ENCODE measurements at regions not wholly inside any gene's neighbourhood (a gene's known extent, or its start where the extent isn't known, plus 50 kb on each side); places are given as distances from the start of the nearest gene placed in this dataset.
"Not testable (repeated sequence)": the region's sequence is repeated elsewhere in the genome, so short reads cannot be mapped to it uniquely, and the experiment has no call there.

- Histone ChIP-seq H3K4me1 (ENCODE audit: control insufficient read depth, insufficient read depth, low read length, poor library complexity, severe bottlenecking) (no peaks in the 10 kb centered on the region), H3K27ac (ENCODE audit: insufficient read depth, low read length, poor library complexity, severe bottlenecking) (no peak overlapping the region), H3K9me3 (ENCODE audit: control insufficient read depth in 2 of 2, low read length in 2 of 2) (no peaks in the 10 kb centered on the region), H3K27me3 (ENCODE audit: control insufficient read depth, insufficient read depth, low read length) (no peaks in the 10 kb centered on the region), H3K4me3 (ENCODE audit: low read depth, low read length) (no peak overlapping the region), H3K36me3 (ENCODE audit: control insufficient read depth, insufficient read depth, low read length) (no peaks in the 10 kb centered on the region)
- H3K4me1 Mint-ChIP-seq: no peaks in the 10 kb centered on the region
- peaks cover under 1% of the 10 kb centered on the region for H3K27me3 Mint-ChIP-seq
- no peak overlapping the region for H3K27ac Mint-ChIP-seq
- peaks cover 0 to 3% (median 0%) of the 10 kb centered on the region in 7 donors for H3K9me3 Mint-ChIP-seq
- DNase-seq (no peak), ATAC-seq (ENCODE audit: low read depth in 2 of 2) (peak; percentile 43 to 44)
- H3K4me3 Mint-ChIP-seq: no peak overlapping the region
- H3K36me3 Mint-ChIP-seq: no peaks in the 10 kb centered on the region
Observed at GRCh38 chr3:72163809-72164634, 379.1 kb upstream of the PROK2 start.

GRCh38 chr3:72162649-72163184, 377.8 kb upstream of the PROK2 start:
- DNase-seq (no peak), ATAC-seq (ENCODE audit: low read depth in 2 of 2) (no peak)
- Histone ChIP-seq H3K4me1 (ENCODE audit: control insufficient read depth, insufficient read depth, low read length, poor library complexity, severe bottlenecking) (no peaks in the 10 kb centered on the region), H3K4me3 (ENCODE audit: low read depth, low read length) (no peak overlapping the region), H3K9me3 (ENCODE audit: control insufficient read depth in 2 of 2, low read length in 2 of 2) (no peaks in the 10 kb centered on the region), H3K27me3 (ENCODE audit: control insufficient read depth, insufficient read depth, low read length) (no peaks in the 10 kb centered on the region), H3K36me3 (ENCODE audit: control insufficient read depth, insufficient read depth, low read length) (no peaks in the 10 kb centered on the region), H3K27ac (ENCODE audit: insufficient read depth, low read length, poor library complexity, severe bottlenecking) (no peak overlapping the region)
- H3K36me3 Mint-ChIP-seq: no peaks in the 10 kb centered on the region
- H3K4me1 Mint-ChIP-seq: peaks cover 0 to 5% (median under 1%) of the 10 kb centered on the region in 4 donors
- H3K9me3 Mint-ChIP-seq: peaks cover 0 to 3% (median 0%) of the 10 kb centered on the region in 7 donors
- H3K4me3 Mint-ChIP-seq: no peak overlapping the region
- peak overlapping the region in 1 of 3 donors; percentile 9 for H3K27ac Mint-ChIP-seq
- no peaks in the 10 kb centered on the region for H3K27me3 Mint-ChIP-seq

GRCh38 chr3:72161881-72162595, 377.1 kb upstream of the PROK2 start:
- H3K27ac ChIP-seq (ENCODE audit: insufficient read depth, low read length, poor library complexity, severe bottlenecking): no peak overlapping the region
- peaks cover 0 to 3% (median 0%) of the 10 kb centered on the region in 7 donors for H3K9me3 Mint-ChIP-seq
- H3K36me3 ChIP-seq (ENCODE audit: control insufficient read depth, insufficient read depth, low read length): no peaks in the 10 kb centered on the region
- no peaks in the 10 kb centered on the region for H3K27me3 ChIP-seq (ENCODE audit: control insufficient read depth, insufficient read depth, low read length)
- ATAC-seq (ENCODE audit: low read depth in 2 of 2): no peak
- no peaks in the 10 kb centered on the region for H3K27me3 Mint-ChIP-seq
- H3K4me1 ChIP-seq (ENCODE audit: control insufficient read depth, insufficient read depth, low read length, poor library complexity, severe bottlenecking): no peaks in the 10 kb centered on the region
- no peak overlapping the region for H3K4me3 Mint-ChIP-seq
- no peaks in the 10 kb centered on the region for H3K9me3 ChIP-seq (ENCODE audit: control insufficient read depth in 2 of 2, low read length in 2 of 2)
- no peak for DNase-seq
- no peaks in the 10 kb centered on the region for H3K36me3 Mint-ChIP-seq
- H3K4me3 ChIP-seq (ENCODE audit: low read depth, low read length): no peak overlapping the region
- peak overlapping the region in 1 of 3 donors; percentile 9 for H3K27ac Mint-ChIP-seq
- peaks cover 0 to 7% (median under 1%) of the 10 kb centered on the region in 4 donors for H3K4me1 Mint-ChIP-seq

- not testable (repeated sequence) for H3K27me3 Mint-ChIP-seq; H3K27ac ChIP-seq (ENCODE audit: insufficient read depth, low read length, poor library complexity, severe bottlenecking); H3K9me3 Mint-ChIP-seq; H3K36me3 ChIP-seq (ENCODE audit: control insufficient read depth, insufficient read depth, low read length); H3K4me3 Mint-ChIP-seq; H3K27me3 ChIP-seq (ENCODE audit: control insufficient read depth, insufficient read depth, low read length); H3K4me1 ChIP-seq (ENCODE audit: control insufficient read depth, insufficient read depth, low read length, poor library complexity, severe bottlenecking); ATAC-seq (ENCODE audit: low read depth in 2 of 2); H3K36me3 Mint-ChIP-seq; H3K9me3 ChIP-seq (ENCODE audit: control insufficient read depth in 2 of 2, low read length in 2 of 2); H3K4me3 ChIP-seq (ENCODE audit: low read depth, low read length); DNase-seq; H3K4me1 Mint-ChIP-seq; H3K27ac Mint-ChIP-seq
Observed at GRCh38 chr3:72161285-72161684, 376.3 kb upstream of the PROK2 start.

- no peak overlapping the region for H3K27ac Mint-ChIP-seq
- no peak overlapping the region for H3K4me3 ChIP-seq (ENCODE audit: low read depth, low read length)
- DNase-seq (no peak), ATAC-seq (ENCODE audit: low read depth in 2 of 2) (no peak)
- H3K4me3 Mint-ChIP-seq: no peak overlapping the region
- H3K9me3 ChIP-seq (ENCODE audit: control insufficient read depth in 2 of 2, low read length in 2 of 2): no peaks in the 10 kb centered on the region
- H3K4me1 ChIP-seq (ENCODE audit: control insufficient read depth, insufficient read depth, low read length, poor library complexity, severe bottlenecking): no peaks in the 10 kb centered on the region
- H3K4me1 Mint-ChIP-seq: peaks cover 0 to 7% (median under 1%) of the 10 kb centered on the region in 4 donors
- H3K9me3 Mint-ChIP-seq: peaks cover 0 to 3% (median 0%) of the 10 kb centered on the region in 7 donors
- H3K27me3 ChIP-seq (ENCODE audit: control insufficient read depth, insufficient read depth, low read length): no peaks in the 10 kb centered on the region
- H3K36me3 ChIP-seq (ENCODE audit: control insufficient read depth, insufficient read depth, low read length): no peaks in the 10 kb centered on the region
- no peak overlapping the region for H3K27ac ChIP-seq (ENCODE audit: insufficient read depth, low read length, poor library complexity, severe bottlenecking)
- no peaks in the 10 kb centered on the region for H3K36me3 Mint-ChIP-seq
- no peaks in the 10 kb centered on the region for H3K27me3 Mint-ChIP-seq
Observed at GRCh38 chr3:72160351-72160750, 375.4 kb upstream of the PROK2 start.

GRCh38 chr3:72159487-72159886, 374.5 kb upstream of the PROK2 start:
- H3K36me3 ChIP-seq (ENCODE audit: control insufficient read depth, insufficient read depth, low read length): no peaks in the 10 kb centered on the region
- H3K9me3 ChIP-seq (ENCODE audit: control insufficient read depth in 2 of 2, low read length in 2 of 2): peaks cover 0 to under 1% of the 10 kb centered on the region in 2 experiments
- ATAC-seq (ENCODE audit: low read depth in 2 of 2): no peak
- H3K4me3 ChIP-seq (ENCODE audit: low read depth, low read length): no peak overlapping the region
- H3K4me3 Mint-ChIP-seq: no peak overlapping the region
- H3K27me3 ChIP-seq (ENCODE audit: control insufficient read depth, insufficient read depth, low read length): no peaks in the 10 kb centered on the region
- no peak overlapping the region for H3K27ac Mint-ChIP-seq
- no peaks in the 10 kb centered on the region for H3K36me3 Mint-ChIP-seq
- DNase-seq: no peak
- H3K4me1 ChIP-seq (ENCODE audit: control insufficient read depth, insufficient read depth, low read length, poor library complexity, severe bottlenecking): no peaks in the 10 kb centered on the region
- no peak overlapping the region for H3K27ac ChIP-seq (ENCODE audit: insufficient read depth, low read length, poor library complexity, severe bottlenecking)
- peaks cover 0 to 3% (median 0%) of the 10 kb centered on the region in 7 donors for H3K9me3 Mint-ChIP-seq
- peaks cover 0 to 7% (median under 1%) of the 10 kb centered on the region in 4 donors for H3K4me1 Mint-ChIP-seq
- no peaks in the 10 kb centered on the region for H3K27me3 Mint-ChIP-seq

GRCh38 chr3:72158639-72159326, 373.8 kb upstream of the PROK2 start:
- Mint-ChIP-seq H3K9me3 (peaks cover 0 to 3% (median 0%) of the 10 kb centered on the region in 7 donors), H3K4me1 (peaks cover 0 to 7% (median under 1%) of the 10 kb centered on the region in 4 donors), H3K27ac (no peak overlapping the region), H3K4me3 (no peak overlapping the region), H3K36me3 (no peaks in the 10 kb centered on the region), H3K27me3 (no peaks in the 10 kb centered on the region)
- no peak overlapping the region for H3K27ac ChIP-seq (ENCODE audit: insufficient read depth, low read length, poor library complexity, severe bottlenecking)
- no peaks in the 10 kb centered on the region for H3K4me1 ChIP-seq (ENCODE audit: control insufficient read depth, insufficient read depth, low read length, poor library complexity, severe bottlenecking)
- H3K27me3 ChIP-seq (ENCODE audit: control insufficient read depth, insufficient read depth, low read length): no peaks in the 10 kb centered on the region
- no peaks in the 10 kb centered on the region for H3K36me3 ChIP-seq (ENCODE audit: control insufficient read depth, insufficient read depth, low read length)
- H3K9me3 ChIP-seq (ENCODE audit: control insufficient read depth in 2 of 2, low read length in 2 of 2): peaks cover 0 to 3% of the 10 kb centered on the region in 2 experiments
- DNase-seq: no peak
- ATAC-seq (ENCODE audit: low read depth in 2 of 2): no peak
- no peak overlapping the region for H3K4me3 ChIP-seq (ENCODE audit: low read depth, low read length)
